Stimulated activated CD4-positive, alpha-beta T cell treated with anti-CD3 and anti-CD28 coated beads, Interleukin-12 subunit alpha, Interleukin-12 subunit beta, amount 100 ng/mL, for 24 hours (primary cell): ENCODE measurements at regions not wholly inside any gene's neighbourhood (a gene's known extent, or its start where the extent isn't known, plus 50 kb on each side); places are given as distances from the start of the nearest gene placed in this dataset.

Experiments
- DNase-seq, 2 experiments: peaks; one replicate each; pipeline ENCODE4 v3.0.0-alpha.2; 2020; ENCODE audit warnings: low read depth in 2 of 2

GRCh38 chr20:52402950-52403349, 211.4 kb upstream of the ZFP64 start:
- DNase-seq = no peak

GRCh38 chr20:52402514-52402913, 210.9 kb upstream of the ZFP64 start:
- DNase-seq = no peak

- no peak for DNase-seq
These were observed 209.9 kb upstream of the ZFP64 start for GRCh38 chr20:52401431-52401830.

GRCh38 chr20:52399352-52399751, 207.8 kb upstream of the ZFP64 start:
- no peak for DNase-seq

GRCh38 chr20:52389606-52390005, 198.0 kb upstream of the ZFP64 start:
- no peak for DNase-seq

GRCh38 chr20:52383995-52384621, 192.5 kb upstream of the ZFP64 start:
- DNase-seq = no peak

GRCh38 chr20:52382933-52383332, 191.4 kb upstream of the ZFP64 start:
- no peak for DNase-seq

GRCh38 chr20:52379723-52380336, 188.3 kb upstream of the ZFP64 start:
- DNase-seq = peak; percentile 6 to 29

- DNase-seq = no peak
These were observed 180.6 kb upstream of the ZFP64 start for GRCh38 chr20:52372169-52372568.

- DNase-seq = no peak
These were observed 174.1 kb upstream of the ZFP64 start for GRCh38 chr20:52365688-52366087.

- DNase-seq = no peak
These were observed 172.8 kb upstream of the ZFP64 start for GRCh38 chr20:52364405-52364804.

GRCh38 chr20:52361650-52362049, 170.1 kb upstream of the ZFP64 start:
- no peak for DNase-seq

- DNase-seq = no peak
These were observed 158.2 kb upstream of the ZFP64 start for GRCh38 chr20:52349806-52350205.

- no peak for DNase-seq
These were observed 156.9 kb upstream of the ZFP64 start for GRCh38 chr20:52348434-52348833.

- no peak for DNase-seq
These were observed 155.2 kb upstream of the ZFP64 start for GRCh38 chr20:52346797-52347196.

- no peak for DNase-seq
These were observed 151.3 kb upstream of the ZFP64 start for GRCh38 chr20:52342913-52343312.

GRCh38 chr20:52340036-52340634, 148.6 kb upstream of the ZFP64 start:
- DNase-seq = no peak

GRCh38 chr20:52332649-52333250, 141.2 kb upstream of the ZFP64 start:
- no peak for DNase-seq

- no peak for DNase-seq
These were observed 140.7 kb upstream of the ZFP64 start for GRCh38 chr20:52332230-52332629.

GRCh38 chr20:52331655-52332054, 140.1 kb upstream of the ZFP64 start:
- DNase-seq = no peak

GRCh38 chr20:52321396-52321795, 129.8 kb upstream of the ZFP64 start:
- DNase-seq = no peak

- no peak for DNase-seq
These were observed 127.1 kb upstream of the ZFP64 start for GRCh38 chr20:52318651-52319050.

- DNase-seq = no peak
These were observed 121.9 kb upstream of the ZFP64 start for GRCh38 chr20:52313341-52313963.
